SJSA1 (cell line): ENCODE measurements at regions not wholly inside any gene's neighbourhood (a gene's known extent, or its start where the extent isn't known, plus 50 kb on each side); places are given as distances from the start of the nearest gene placed in this dataset.

Experiments used
- DNase-seq, 2 experiments: peaks; one replicate each; pipeline ENCODE4 v3.0.0-alpha.2; 2015 to 2020; ENCODE audit warnings: low spot score in 2 of 2, low read depth in 1 of 2
- H3K27ac ChIP-seq: fragments of 250-450 bp; sonication (Bioruptor Pico); 2 replicates; pipeline ENCODE4 v1.5.1; 2020; ENCODE audit warnings: mild to moderate bottlenecking, moderate library complexity
- H3K27me3 ChIP-seq: fragments of 250-450 bp; sonication (Bioruptor Pico); replicated peaks from 2 replicates; pipeline ENCODE4 v1.5.1; 2020; ENCODE audit warnings: mild to moderate bottlenecking, moderate library complexity
- H3K36me3 ChIP-seq: fragments of 250-450 bp; sonication (Bioruptor Pico); 2 replicates; pipeline ENCODE4 v1.5.1; 2020; ENCODE audit warnings: mild to moderate bottlenecking
- H3K4me1 ChIP-seq: fragments of 250-450 bp; sonication (Bioruptor Pico); replicated peaks from 2 replicates; pipeline ENCODE4 v1.6.1; 2021; ENCODE audit warnings: mild to moderate bottlenecking
- H3K4me3 ChIP-seq: fragments of 250-450 bp; sonication (Bioruptor Pico); 2 replicates; pipeline ENCODE4 v1.5.1; 2020; ENCODE audit warnings: mild to moderate bottlenecking
- H3K9me3 ChIP-seq: fragments of 250-450 bp; sonication (Bioruptor Pico); replicated peaks from 2 replicates; pipeline ENCODE4 v1.5.1; 2020; ENCODE audit warnings: mild to moderate bottlenecking

GRCh38 chr1:207971331-207972219, 60.6 kb upstream of the CD34 start:
- no peak for DNase-seq
- no peaks in the 10 kb centered on the region for H3K27me3 ChIP-seq
- no peaks in the 10 kb centered on the region for H3K9me3 ChIP-seq
- H3K36me3 ChIP-seq = no peaks in the 10 kb centered on the region
- peaks cover 17% of the 10 kb centered on the region for H3K4me1 ChIP-seq
- no peak overlapping the region for H3K4me3 ChIP-seq
- no peak overlapping the region for H3K27ac ChIP-seq

- Histone ChIP-seq H3K4me1 (peaks cover 17% of the 10 kb centered on the region), H3K27ac (no peak overlapping the region)
Measured at GRCh38 chr1:207970329-207971233, 59.7 kb upstream of the CD34 start.

GRCh38 chr1:207969528-207969927, 58.6 kb upstream of the CD34 start:
- Histone ChIP-seq H3K27ac (no peak overlapping the region), H3K4me3 (no peak overlapping the region), H3K27me3 (no peaks in the 10 kb centered on the region), H3K4me1 (peaks cover 25% of the 10 kb centered on the region), H3K9me3 (no peaks in the 10 kb centered on the region), H3K36me3 (no peaks in the 10 kb centered on the region)
- no peak for DNase-seq

More at GRCh38 chr1:207970329-207971233, 59.7 kb upstream of the CD34 start:
- Histone ChIP-seq H3K4me3 (no peak overlapping the region), H3K27me3 (no peaks in the 10 kb centered on the region), H3K36me3 (no peaks in the 10 kb centered on the region), H3K9me3 (no peaks in the 10 kb centered on the region)
- peak in 1 of 2 experiments; percentile 43 for DNase-seq

GRCh38 chr1:207968521-207969009, 57.6 kb upstream of the CD34 start:
- H3K36me3 ChIP-seq = no peaks in the 10 kb centered on the region
- no peaks in the 10 kb centered on the region for H3K9me3 ChIP-seq
- H3K4me1 ChIP-seq = peaks cover 34% of the 10 kb centered on the region
- DNase-seq = peak in 1 of 2 experiments; percentile 21
- H3K27me3 ChIP-seq = no peaks in the 10 kb centered on the region
- H3K4me3 ChIP-seq = no peak overlapping the region
- H3K27ac ChIP-seq = no peak overlapping the region

GRCh38 chr1:207967703-207968102, 56.8 kb upstream of the CD34 start:
- Histone ChIP-seq H3K36me3 (no peaks in the 10 kb centered on the region), H3K9me3 (no peaks in the 10 kb centered on the region), H3K27ac (no peak overlapping the region), H3K4me3 (no peak overlapping the region), H3K4me1 (peaks cover 43% of the 10 kb centered on the region), H3K27me3 (no peaks in the 10 kb centered on the region)
- no peak for DNase-seq

- no peaks in the 10 kb centered on the region for H3K27me3 ChIP-seq
- DNase-seq = no peak
Measured at GRCh38 chr1:207966521-207966920, 55.6 kb upstream of the CD34 start.

GRCh38 chr1:207965392-207966387, 54.8 kb upstream of the CD34 start:
- peaks cover 38% of the 10 kb centered on the region for H3K4me1 ChIP-seq
- DNase-seq = no peak
- no peaks in the 10 kb centered on the region for H3K27me3 ChIP-seq
- no peaks in the 10 kb centered on the region for H3K36me3 ChIP-seq
- no peak overlapping the region for H3K27ac ChIP-seq
- no peak overlapping the region for H3K4me3 ChIP-seq
- no peaks in the 10 kb centered on the region for H3K9me3 ChIP-seq

More at GRCh38 chr1:207966521-207966920, 55.6 kb upstream of the CD34 start:
- Histone ChIP-seq H3K9me3 (no peaks in the 10 kb centered on the region), H3K36me3 (no peaks in the 10 kb centered on the region), H3K4me3 (no peak overlapping the region), H3K27ac (no peak overlapping the region), H3K4me1 (peaks cover 44% of the 10 kb centered on the region)

- DNase-seq = peak in 1 of 2 experiments; percentile 28
- H3K36me3 ChIP-seq = no peaks in the 10 kb centered on the region
- H3K9me3 ChIP-seq = no peaks in the 10 kb centered on the region
- H3K27ac ChIP-seq = peak overlapping the region; percentile 80
- peaks cover 27% of the 10 kb centered on the region for H3K4me1 ChIP-seq
- no peaks in the 10 kb centered on the region for H3K27me3 ChIP-seq
- no peak overlapping the region for H3K4me3 ChIP-seq
Measured at GRCh38 chr1:207964195-207964966, 53.5 kb upstream of the CD34 start.

- no peaks in the 10 kb centered on the region for H3K9me3 ChIP-seq
- DNase-seq = peak; percentile 87 to 90
- no peaks in the 10 kb centered on the region for H3K27me3 ChIP-seq
- peak overlapping the region; percentile 34 for H3K4me3 ChIP-seq
- H3K36me3 ChIP-seq = no peaks in the 10 kb centered on the region
- H3K27ac ChIP-seq = peak overlapping the region; percentile 80
- peaks cover 27% of the 10 kb centered on the region for H3K4me1 ChIP-seq
Measured at GRCh38 chr1:207963427-207964194, 52.7 kb upstream of the CD34 start.

- Histone ChIP-seq H3K4me1 (peaks cover 27% of the 10 kb centered on the region), H3K27ac (peak overlapping the region; percentile 80), H3K9me3 (no peaks in the 10 kb centered on the region), H3K4me3 (peak overlapping the region; percentile 34), H3K27me3 (no peaks in the 10 kb centered on the region), H3K36me3 (no peaks in the 10 kb centered on the region)
- peak in 1 of 2 experiments; percentile 26 for DNase-seq
Measured at GRCh38 chr1:207962716-207963426, 51.9 kb upstream of the CD34 start.
